Prostate gland (tissue), 2 donors: ENCODE measurements at regions not wholly inside any gene's neighbourhood (a gene's known extent, or its start where the extent isn't known, plus 50 kb on each side); places are given as distances from the start of the nearest gene placed in this dataset.

Experiments
- CTCF ChIP-seq, 4 experiments: fragments of 200-600 bp in 2 of 4; fragments of 450-650 bp in 2 of 4; sonication (generic) in 2 of 4; IDR thresholded peaks; 1 replicate in 3 of 4; 2 replicates in 1 of 4; pipeline ENCODE4 v1.5.1; 2016 to 2019; ENCODE audit warnings: antibody characterized with exemption in 4 of 4, mild to moderate bottlenecking in 2 of 4, moderate library complexity in 2 of 4
- POLR2A ChIP-seq: fragments of 450-650 bp; IDR thresholded peaks from one replicate; pipeline ENCODE4 v1.6.1; 2016; ENCODE audit warnings: antibody characterized with exemption, mild to moderate bottlenecking
- POLR2AphosphoS5 ChIP-seq: sonication (generic); formaldehyde crosslinking; IDR thresholded peaks from one replicate; pipeline ENCODE4 v1.6.1; 2017; ENCODE audit warnings: antibody characterized with exemption

GRCh38 chr11:96758957-96759356 is 369.1 kb downstream of the JRKL start:
- TF ChIP-seq CTCF (IDR thresholded peaks at IDR 0.05) (no peak), POLR2A (no peak), POLR2AphosphoS5 (no peak)
